HepG2 (cell line): ENCODE measurements at regions not wholly inside any gene's neighbourhood (a gene's known extent, or its start where the extent isn't known, plus 50 kb on each side); places are given as distances from the start of the nearest gene placed in this dataset.

Experiments
- ATAC-seq: fragments of 200-7000 bp; cut with Tn5 transposase; 3 replicates; pipeline ENCODE4 v1.9.1; 2020; ENCODE audit warnings: mild to moderate bottlenecking, moderate library complexity
- BruUV-seq: library from RNA; stranded (reverse); fragments of 400-500 nt; replicated peaks from 2 replicates; lab custom pipeline; 2021; lab: Mats Ljungman, UMichigan
- CTCF ChIA-PET: fragments of 300-600 bp; formaldehyde crosslinking; extraction: SDS; loops from one replicate; lab custom pipeline; 2021; ENCODE audit warnings: low total read pairs, inconsistent platforms, low intra/inter-chr PET ratio; lab: Yijun Ruan, JAX
- POLR2A ChIA-PET: fragments of 350-600 bp; sonication (Branson Sonifier 250); formaldehyde crosslinking; loops from one replicate; lab custom pipeline; 2020; ENCODE audit warnings: antibody characterized with exemption, inconsistent platforms; lab: Yijun Ruan, JAX
- DNase-seq: peaks from one replicate; pipeline ENCODE4 v3.0.0-alpha.2; 2015; ENCODE audit warnings: low spot score
- FAIRE-seq: peaks from 3 replicates; lab custom pipeline; 2011; peaks lifted over from hg19 to GRCh38; lab: Jason Lieb, UNC
- H2AFZ ChIP-seq: one replicate; pipeline ENCODE4 v1.6.1; 2011; ENCODE audit warnings: low read length, inconsistent platforms
- H3K27ac ChIP-seq: fragments of 300-600 bp; 3 replicates; pipeline ENCODE4 v1.8.0; 2011; ENCODE audit warnings: mixed run types, mild to moderate bottlenecking, mixed read lengths, low read length, inconsistent platforms; ENCODE audit not compliant: insufficient read depth; ENCODE audit errors: extremely low read length
- H3K27me3 ChIP-seq, 2 experiments: fragments of 200-600 bp in 1 of 2; 2 replicates in 1 of 2; 3 replicates in 1 of 2; pipeline versions ENCODE4 v1.6.0 to v1.8.0; 2011; ENCODE audit warnings: low read length in 2 of 2, mild to moderate bottlenecking in 2 of 2, moderate library complexity in 2 of 2, inconsistent platforms in 1 of 2; ENCODE audit not compliant: insufficient read depth in 2 of 2, control insufficient read depth in 1 of 2
- H3K36me3 ChIP-seq, 2 experiments: fragments of 200-600 bp in 1 of 2; replicated peaks in 1 of 2; 2 replicates in 1 of 2; 3 replicates in 1 of 2; pipeline versions ENCODE4 v1.5.1 to v1.8.0; 2011; ENCODE audit warnings: low read length in 2 of 2, inconsistent platforms in 1 of 2; ENCODE audit not compliant: insufficient read depth in 2 of 2, control insufficient read depth in 1 of 2
- H3K4me1 ChIP-seq: 2 replicates; pipeline ENCODE4 v1.5.1; 2012; ENCODE audit warnings: low read length, inconsistent platforms; ENCODE audit not compliant: insufficient read depth
- H3K4me2 ChIP-seq: 2 replicates; pipeline ENCODE4 v1.6.0; 2011; ENCODE audit warnings: low read depth, low read length, inconsistent platforms
- H3K4me3 ChIP-seq, 3 experiments: fragments of 200-600 bp in 1 of 3; sonication (generic), shearing (Covaris generic) in 1 of 3; replicated peaks in 1 of 3; 2 replicates each; pipeline ENCODE4 v1.5.1; 2011 to 2016; ENCODE audit warnings: low read length in 3 of 3, inconsistent platforms in 2 of 3, low read depth in 2 of 3, mild to moderate bottlenecking in 2 of 3, control low read depth in 1 of 3, mixed read lengths in 1 of 3; ENCODE audit not compliant: insufficient read depth in 1 of 3
- H3K79me2 ChIP-seq: one replicate; pipeline ENCODE4 v1.6.1; 2011; ENCODE audit warnings: low read length, inconsistent platforms; ENCODE audit not compliant: insufficient read depth
- H3K9ac ChIP-seq: 2 replicates; pipeline ENCODE4 v1.6.0; 2011; ENCODE audit warnings: mild to moderate bottlenecking, low read depth, low read length, inconsistent platforms; ENCODE audit not compliant: insufficient read depth
- H3K9me3 ChIP-seq: 2 replicates; pipeline ENCODE4 v1.5.1; 2012; ENCODE audit warnings: mild to moderate bottlenecking, low read length
- H4K20me1 ChIP-seq: 2 replicates; pipeline ENCODE4 v1.6.0; 2011; ENCODE audit warnings: inconsistent platforms, mild to moderate bottlenecking, low read length, moderate library complexity; ENCODE audit not compliant: insufficient read depth
- CHD4 ChIP-seq: fragments of 200-600 bp; sonication (generic); IDR thresholded peaks from 2 replicates; pipeline ENCODE4 v1.7.0; 2017; ENCODE audit warnings: mild to moderate bottlenecking, low read length, borderline replicate concordance
- ERF ChIP-seq: IDR thresholded peaks from 2 replicates; pipeline ENCODE4 v1.6.1; 2018; ENCODE audit warnings: missing biosample characterization, missing genetic modification reagents
- FOXA3 ChIP-seq: IDR thresholded peaks from 2 replicates; pipeline ENCODE4 v1.6.1; 2016; ENCODE audit warnings: missing genetic modification reagents, missing compliant biosample characterization
- HOXA5 ChIP-seq: sonication (generic); formaldehyde crosslinking; IDR thresholded peaks from 2 replicates; pipeline ENCODE4 v1.4.0; 2020; ENCODE audit warnings: missing genetic modification reagents
- MEF2D ChIP-seq: sonication (generic); formaldehyde crosslinking; IDR thresholded peaks from 2 replicates; pipeline ENCODE4 v1.5.1; 2020; ENCODE audit warnings: mild to moderate bottlenecking, missing genetic modification reagents
- NAIF1 ChIP-seq: sonication (generic); formaldehyde crosslinking; IDR thresholded peaks from 2 replicates; pipeline ENCODE4 v1.5.0; 2020; ENCODE audit warnings: mild to moderate bottlenecking, missing genetic modification reagents, borderline replicate concordance
- RNF2 ChIP-seq: fragments of 450-650 bp; conservative IDR thresholded peaks from 2 replicates; pipeline ENCODE4 v1.6.1; 2016; ENCODE audit warnings: low read depth
- SRSF4 ChIP-seq: fragments of 200-400 bp; formaldehyde crosslinking; IDR thresholded peaks from one replicate; pipeline ENCODE4 v1.6.1; 2018; ENCODE audit warnings: mild to moderate bottlenecking, low read depth, low read length, moderate library complexity; ENCODE audit not compliant: poor library complexity, severe bottlenecking
- ZNF552 ChIP-seq: sonication (generic); formaldehyde crosslinking; IDR thresholded peaks from 2 replicates; pipeline ENCODE4 v1.9.0; 2022; ENCODE audit warnings: missing genetic modification reagents, mild to moderate bottlenecking, borderline replicate concordance
- ZNF639 ChIP-seq: conservative IDR thresholded peaks from 2 replicates; pipeline ENCODE4 v1.6.1; 2018; ENCODE audit warnings: missing genetic modification reagents
- ZNF782 ChIP-seq: sonication (generic); formaldehyde crosslinking; IDR thresholded peaks from 2 replicates; pipeline ENCODE4 v1.4.0; 2020; ENCODE audit warnings: missing genetic modification reagents, mild to moderate bottlenecking, borderline replicate concordance
- ZNF800 ChIP-seq: sonication (generic); formaldehyde crosslinking; IDR thresholded peaks from 2 replicates; pipeline ENCODE4 v1.4.0; 2020; ENCODE audit warnings: missing genetic modification reagents
- ZSCAN25 ChIP-seq: sonication (generic); formaldehyde crosslinking; IDR thresholded peaks from 2 replicates; pipeline ENCODE4 v1.8.0; 2022; ENCODE audit warnings: mild to moderate bottlenecking, missing genetic modification reagents
- in situ Hi-C: cut with HindIII; loops from 2 replicates; pipeline ENCODE4 v1.10.0; 2017; ENCODE audit warnings: low pct_unique_long_range_greater_than_20kb; ENCODE audit not compliant: extremely low pct_ligation_motif_present
- intact Hi-C: fragments of 100-400 bp; cut with micrococcal nuclease; formaldehyde crosslinking; loops from one replicate; pipeline ENCODE4 v1.10.0; 2022; ENCODE audit not compliant: unreplicated experiment
- TF ChIP-seq, protein P1 (sequence below): sonication (generic); formaldehyde crosslinking; IDR thresholded peaks from 2 replicates; pipeline ENCODE4 v1.4.0; 2020; ENCODE audit warnings: mild to moderate bottlenecking, missing genetic modification reagents
- TF ChIP-seq, protein P2 (sequence below): sonication (generic); formaldehyde crosslinking; conservative IDR thresholded peaks from 2 replicates; pipeline ENCODE4 v1.8.1; 2023; ENCODE audit warnings: missing genetic modification reagents
- TF ChIP-seq, protein P3 (sequence below): sonication (generic); formaldehyde crosslinking; IDR thresholded peaks from 2 replicates; pipeline ENCODE4 v1.5.0; 2020; ENCODE audit warnings: mild to moderate bottlenecking, missing genetic modification reagents, borderline replicate concordance

GRCh38 chr12:20127413-20127812 is 240.9 kb upstream of the PDE3A start (continued):
- TF ChIP-seq ZNF639 (CRISPR knock-in tag), result no peak
- TF ChIP-seq FOXA3, result no peak
- TF ChIP-seq, protein P1, sequence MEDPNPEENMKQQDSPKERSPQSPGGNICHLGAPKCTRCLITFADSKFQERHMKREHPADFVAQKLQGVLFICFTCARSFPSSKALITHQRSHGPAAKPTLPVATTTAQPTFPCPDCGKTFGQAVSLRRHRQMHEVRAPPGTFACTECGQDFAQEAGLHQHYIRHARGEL (CRISPR knock-in tag), result no peak
- no peak for TF ChIP-seq ERF (CRISPR knock-in tag)
- TF ChIP-seq SRSF4, result no peak
- TF ChIP-seq, all 625 proteins: peak for 0

- ATAC-seq, result no peak
- H3K9ac ChIP-seq, result no peak overlapping the region
- H3K36me3 ChIP-seq, result no peaks in the 10 kb centered on the region
- FAIRE-seq, result no peak
- H3K4me1 ChIP-seq, result no peaks in the 10 kb centered on the region
- H2AFZ ChIP-seq, result no peak overlapping the region
- no peak for DNase-seq
- intact Hi-C loops, result no loop called here
- no peak overlapping the region for H3K27ac ChIP-seq
- no peak overlapping the region for H3K4me2 ChIP-seq
- no TSS peak for BruUV-seq
- POLR2A ChIA-PET, result no interaction called here
- H4K20me1 ChIP-seq, result no peaks in the 10 kb centered on the region
- no peaks in the 10 kb centered on the region for H3K79me2 ChIP-seq
- CTCF ChIA-PET, result no interaction called here
- no peak overlapping the region for H3K4me3 ChIP-seq
- in situ Hi-C loops, result no loop called here
- no peaks in the 10 kb centered on the region; a peak in 1 of 5 replicates for H3K27me3 ChIP-seq
- no peaks in the 10 kb centered on the region for H3K9me3 ChIP-seq
- no peak for TF ChIP-seq CHD4
- TF ChIP-seq ZNF552 (CRISPR knock-in tag), result no peak
- no peak for TF ChIP-seq NAIF1
- TF ChIP-seq ZNF782, result no peak
- TF ChIP-seq ZNF800, result no peak
- no peak for TF ChIP-seq MEF2D (CRISPR knock-in tag)
- no peak for TF ChIP-seq HOXA5 (CRISPR knock-in tag)
- TF ChIP-seq, protein P2, sequence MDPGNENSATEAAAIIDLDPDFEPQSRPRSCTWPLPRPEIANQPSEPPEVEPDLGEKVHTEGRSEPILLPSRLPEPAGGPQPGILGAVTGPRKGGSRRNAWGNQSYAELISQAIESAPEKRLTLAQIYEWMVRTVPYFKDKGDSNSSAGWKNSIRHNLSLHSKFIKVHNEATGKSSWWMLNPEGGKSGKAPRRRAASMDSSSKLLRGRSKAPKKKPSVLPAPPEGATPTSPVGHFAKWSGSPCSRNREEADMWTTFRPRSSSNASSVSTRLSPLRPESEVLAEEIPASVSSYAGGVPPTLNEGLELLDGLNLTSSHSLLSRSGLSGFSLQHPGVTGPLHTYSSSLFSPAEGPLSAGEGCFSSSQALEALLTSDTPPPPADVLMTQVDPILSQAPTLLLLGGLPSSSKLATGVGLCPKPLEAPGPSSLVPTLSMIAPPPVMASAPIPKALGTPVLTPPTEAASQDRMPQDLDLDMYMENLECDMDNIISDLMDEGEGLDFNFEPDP, result no peak
- no peak for TF ChIP-seq ZSCAN25 (CRISPR knock-in tag)
- TF ChIP-seq, protein P3, sequence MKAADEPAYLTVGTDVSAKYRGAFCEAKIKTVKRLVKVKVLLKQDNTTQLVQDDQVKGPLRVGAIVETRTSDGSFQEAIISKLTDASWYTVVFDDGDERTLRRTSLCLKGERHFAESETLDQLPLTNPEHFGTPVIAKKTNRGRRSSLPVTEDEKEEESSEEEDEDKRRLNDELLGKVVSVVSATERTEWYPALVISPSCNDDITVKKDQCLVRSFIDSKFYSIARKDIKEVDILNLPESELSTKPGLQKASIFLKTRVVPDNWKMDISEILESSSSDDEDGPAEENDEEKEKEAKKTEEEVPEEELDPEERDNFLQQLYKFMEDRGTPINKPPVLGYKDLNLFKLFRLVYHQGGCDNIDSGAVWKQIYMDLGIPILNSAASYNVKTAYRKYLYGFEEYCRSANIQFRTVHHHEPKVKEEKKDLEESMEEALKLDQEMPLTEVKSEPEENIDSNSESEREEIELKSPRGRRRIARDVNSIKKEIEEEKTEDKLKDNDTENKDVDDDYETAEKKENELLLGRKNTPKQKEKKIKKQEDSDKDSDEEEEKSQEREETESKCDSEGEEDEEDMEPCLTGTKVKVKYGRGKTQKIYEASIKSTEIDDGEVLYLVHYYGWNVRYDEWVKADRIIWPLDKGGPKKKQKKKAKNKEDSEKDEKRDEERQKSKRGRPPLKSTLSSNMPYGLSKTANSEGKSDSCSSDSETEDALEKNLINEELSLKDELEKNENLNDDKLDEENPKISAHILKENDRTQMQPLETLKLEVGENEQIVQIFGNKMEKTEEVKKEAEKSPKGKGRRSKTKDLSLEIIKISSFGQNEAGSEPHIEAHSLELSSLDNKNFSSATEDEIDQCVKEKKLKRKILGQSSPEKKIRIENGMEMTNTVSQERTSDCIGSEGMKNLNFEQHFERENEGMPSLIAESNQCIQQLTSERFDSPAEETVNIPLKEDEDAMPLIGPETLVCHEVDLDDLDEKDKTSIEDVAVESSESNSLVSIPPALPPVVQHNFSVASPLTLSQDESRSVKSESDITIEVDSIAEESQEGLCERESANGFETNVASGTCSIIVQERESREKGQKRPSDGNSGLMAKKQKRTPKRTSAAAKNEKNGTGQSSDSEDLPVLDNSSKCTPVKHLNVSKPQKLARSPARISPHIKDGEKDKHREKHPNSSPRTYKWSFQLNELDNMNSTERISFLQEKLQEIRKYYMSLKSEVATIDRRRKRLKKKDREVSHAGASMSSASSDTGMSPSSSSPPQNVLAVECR (CRISPR knock-in tag), result no peak
- no peak for TF ChIP-seq RNF2
Observed at GRCh38 chr12:20128928-20129327, 239.4 kb upstream of the PDE3A start.
